ENCODE measurements at regions not wholly inside any gene's neighbourhood (a gene's known extent, or its start where the extent isn't known, plus 50 kb on each side); places are given as distances from the start of the nearest gene placed in this dataset.

GRCh38 chr2:70036290-70036689 is 51.0 kb upstream of the PCBP1 start:
- no peak for FAIRE-seq
- no peak for DNase-seq (ENCODE audit: insufficient read length, low spot score)
- TF ChIP-seq POLR2AphosphoS5 (IDR thresholded peaks at IDR 0.05; ENCODE audit: low read depth, low read length): no peak
- no peak for TF ChIP-seq POLR2A (IDR thresholded peaks at IDR 0.05; ENCODE audit: low read depth, low read length)
- TF ChIP-seq PAX5 (IDR thresholded peaks at IDR 0.05; ENCODE audit: insufficient read depth, low read length, severe bottlenecking): no peak
- no peak for TF ChIP-seq SPI1 (IDR thresholded peaks at IDR 0.05; ENCODE audit: low read depth, low read length)
- no peak for TF ChIP-seq POU2F2 (IDR thresholded peaks at IDR 0.05; ENCODE audit: low read depth, low read length)
- no peak for TF ChIP-seq TAF1 (IDR thresholded peaks at IDR 0.05; ENCODE audit: low read depth, low read length)

- DNase-seq (ENCODE audit: insufficient read length, low spot score): no peak
- FAIRE-seq: no peak
- no peak for TF ChIP-seq POU2F2 (IDR thresholded peaks at IDR 0.05; ENCODE audit: low read depth, low read length)
- TF ChIP-seq TAF1 (IDR thresholded peaks at IDR 0.05; ENCODE audit: low read depth, low read length): no peak
- TF ChIP-seq POLR2AphosphoS5 (IDR thresholded peaks at IDR 0.05; ENCODE audit: low read depth, low read length): no peak
- no peak for TF ChIP-seq POLR2A (IDR thresholded peaks at IDR 0.05; ENCODE audit: low read depth, low read length)
Observed at GRCh38 chr2:70035344-70035844, 51.9 kb upstream of the PCBP1 start.

DNA sequence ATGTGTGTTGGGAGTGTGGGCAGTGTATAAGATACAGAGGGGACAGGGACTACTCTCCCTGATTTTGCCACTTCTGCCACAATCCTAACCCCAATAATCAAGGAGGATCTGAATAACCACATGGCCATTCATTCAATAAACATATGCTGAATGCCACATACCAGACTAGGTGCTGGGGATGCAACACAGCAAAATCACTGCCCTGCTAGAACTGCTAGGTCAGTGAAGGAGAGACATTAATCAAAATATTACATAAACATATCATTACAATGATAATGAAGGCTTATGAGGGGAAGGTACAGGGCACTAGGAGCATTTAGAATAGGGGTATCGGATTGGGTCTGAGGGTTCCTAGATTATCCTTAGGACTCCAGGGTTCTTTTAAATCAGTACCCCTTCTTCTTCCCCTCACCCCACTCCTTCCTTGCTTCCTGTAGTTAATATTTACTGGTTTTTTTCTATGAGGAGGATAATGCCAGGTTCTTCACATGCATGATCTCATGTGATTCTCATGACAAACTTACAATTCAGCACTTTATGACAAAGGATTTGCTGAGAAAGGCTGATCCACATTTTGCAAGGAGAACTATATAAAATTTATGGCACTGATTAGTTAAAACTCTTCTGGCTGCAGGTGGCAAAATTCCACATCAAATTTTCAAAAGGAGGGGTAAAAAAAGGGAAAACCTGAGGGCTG is 56.4 kb upstream of the PCBP1 start:
- no peak for TF ChIP-seq TAF1 (IDR thresholded peaks at IDR 0.05; ENCODE audit: low read depth, low read length)
- TF ChIP-seq SPI1 (IDR thresholded peaks at IDR 0.05; ENCODE audit: low read depth, low read length): no peak
- TF ChIP-seq POU2F2 (IDR thresholded peaks at IDR 0.05; ENCODE audit: low read depth, low read length): no peak
- no peak for TF ChIP-seq PAX5 (IDR thresholded peaks at IDR 0.05; ENCODE audit: insufficient read depth, low read length, severe bottlenecking)
- TF ChIP-seq POLR2AphosphoS5 (IDR thresholded peaks at IDR 0.05; ENCODE audit: low read depth, low read length): no peak
- TF ChIP-seq POLR2A (IDR thresholded peaks at IDR 0.05; ENCODE audit: low read depth, low read length): no peak
- no peak for FAIRE-seq
- DNase-seq (ENCODE audit: insufficient read length, low spot score): no peak

DNA sequence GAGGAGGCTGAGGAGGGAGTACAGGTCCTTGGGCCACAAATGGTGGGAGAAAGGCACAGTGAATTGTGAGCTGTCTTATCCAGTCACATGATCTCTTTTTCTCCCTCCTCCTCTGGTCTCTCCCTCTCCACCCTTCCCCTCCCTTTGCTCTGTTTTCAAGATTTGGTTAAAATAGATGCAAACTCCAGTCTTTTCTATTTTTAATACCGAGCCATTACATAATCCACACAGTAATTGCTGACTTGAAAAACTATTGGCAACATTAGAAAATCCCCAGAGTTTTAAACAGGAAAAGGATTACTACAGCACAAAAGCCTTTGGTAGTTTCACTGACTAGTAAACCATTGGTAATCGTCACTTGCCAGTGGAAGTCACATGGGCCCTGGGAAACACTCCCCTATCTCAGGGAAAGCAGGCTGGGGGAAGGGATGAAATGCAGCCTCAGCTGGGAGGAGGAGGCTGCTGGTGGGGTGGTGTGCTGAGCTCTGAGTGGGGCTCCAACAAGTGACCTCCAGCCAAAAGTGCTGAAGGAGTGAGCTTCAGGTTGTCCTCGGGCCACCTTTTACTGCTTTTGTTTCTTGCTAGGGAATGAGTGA is 57.4 kb upstream of the PCBP1 start:
- FAIRE-seq (no peak), DNase-seq (ENCODE audit: insufficient read length, low spot score) (no peak)
- TF ChIP-seq TAF1 (IDR thresholded peaks at IDR 0.05; ENCODE audit: low read depth, low read length): no peak
- TF ChIP-seq PAX5 (IDR thresholded peaks at IDR 0.05; ENCODE audit: insufficient read depth, low read length, severe bottlenecking): no peak
- TF ChIP-seq SPI1 (IDR thresholded peaks at IDR 0.05; ENCODE audit: low read depth, low read length): no peak
- no peak for TF ChIP-seq POLR2AphosphoS5 (IDR thresholded peaks at IDR 0.05; ENCODE audit: low read depth, low read length)
- no peak for TF ChIP-seq POU2F2 (IDR thresholded peaks at IDR 0.05; ENCODE audit: low read depth, low read length)
- TF ChIP-seq POLR2A (IDR thresholded peaks at IDR 0.05; ENCODE audit: low read depth, low read length): no peak

- DNase-seq (ENCODE audit: insufficient read length, low spot score): no peak
- no peak for FAIRE-seq
Observed at GRCh38 chr2:70024284-70024683, 62.9 kb upstream of the ASPRV1 start.

DNA sequence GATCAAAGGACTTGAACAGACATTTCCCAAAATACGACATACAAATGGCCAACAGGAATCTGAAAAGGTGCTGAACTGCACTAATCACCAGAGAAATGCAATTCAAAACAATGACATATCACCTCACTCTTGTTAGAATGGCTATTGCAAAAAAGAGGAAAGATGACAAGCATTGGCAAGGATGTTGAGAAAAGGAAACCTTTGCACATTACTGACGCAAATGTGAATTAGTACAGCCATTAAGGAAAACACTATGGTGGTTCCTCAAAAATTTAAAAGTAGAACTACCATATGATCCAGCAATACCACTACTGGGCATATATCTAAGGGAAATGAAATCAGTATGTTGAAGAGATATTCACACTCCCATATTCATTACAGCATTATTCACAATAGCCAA is 57.7 kb upstream of the ASPRV1 start:
- no peak for FAIRE-seq
- TF ChIP-seq POLR2AphosphoS5 (IDR thresholded peaks at IDR 0.05; ENCODE audit: low read depth, low read length): no peak
- no peak for TF ChIP-seq PAX5 (IDR thresholded peaks at IDR 0.05; ENCODE audit: insufficient read depth, low read length, severe bottlenecking)
- TF ChIP-seq SPI1 (IDR thresholded peaks at IDR 0.05; ENCODE audit: low read depth, low read length): no peak
- no peak for TF ChIP-seq POU2F2 (IDR thresholded peaks at IDR 0.05; ENCODE audit: low read depth, low read length)
- TF ChIP-seq TAF1 (IDR thresholded peaks at IDR 0.05; ENCODE audit: low read depth, low read length): no peak
- TF ChIP-seq POLR2A (IDR thresholded peaks at IDR 0.05; ENCODE audit: low read depth, low read length): no peak
- no peak for DNase-seq (ENCODE audit: insufficient read length, low spot score)

More at GRCh38 chr2:70024284-70024683, 62.9 kb upstream of the ASPRV1 start:
- no peak for TF ChIP-seq POLR2AphosphoS5 (IDR thresholded peaks at IDR 0.05; ENCODE audit: low read depth, low read length)
- TF ChIP-seq SPI1 (IDR thresholded peaks at IDR 0.05; ENCODE audit: low read depth, low read length): no peak
- no peak for TF ChIP-seq PAX5 (IDR thresholded peaks at IDR 0.05; ENCODE audit: insufficient read depth, low read length, severe bottlenecking)
- TF ChIP-seq POLR2A (IDR thresholded peaks at IDR 0.05; ENCODE audit: low read depth, low read length): no peak
- TF ChIP-seq TAF1 (IDR thresholded peaks at IDR 0.05; ENCODE audit: low read depth, low read length): no peak
- TF ChIP-seq POU2F2 (IDR thresholded peaks at IDR 0.05; ENCODE audit: low read depth, low read length): no peak

GRCh38 chr2:70017962-70018361 is 56.5 kb upstream of the ASPRV1 start:
- FAIRE-seq (no peak), DNase-seq (ENCODE audit: insufficient read length, low spot score) (no peak)
- no peak for TF ChIP-seq TAF1 (IDR thresholded peaks at IDR 0.05; ENCODE audit: low read depth, low read length)
- TF ChIP-seq POLR2A (IDR thresholded peaks at IDR 0.05; ENCODE audit: low read depth, low read length): no peak
- no peak for TF ChIP-seq POU2F2 (IDR thresholded peaks at IDR 0.05; ENCODE audit: low read depth, low read length)
- no peak for TF ChIP-seq SPI1 (IDR thresholded peaks at IDR 0.05; ENCODE audit: low read depth, low read length)

DNA sequence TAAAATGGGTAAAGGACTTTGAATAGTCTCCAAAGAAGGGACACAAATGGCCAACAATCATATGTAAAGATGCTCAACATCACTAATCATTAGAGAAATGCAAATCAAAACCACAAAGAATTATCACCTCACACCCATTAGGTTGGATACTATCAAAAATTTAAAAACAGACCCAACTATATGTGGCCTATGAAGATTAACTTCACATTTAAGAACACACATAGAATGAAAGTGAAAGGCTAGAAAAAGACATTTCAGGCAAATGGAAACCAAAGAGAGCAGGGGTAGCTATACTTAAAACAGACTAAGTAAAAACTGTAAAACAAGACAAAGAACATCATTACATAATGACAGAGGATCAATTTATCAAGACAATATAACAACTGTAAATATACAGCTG is 53.5 kb upstream of the ASPRV1 start:
- no peak for TF ChIP-seq TAF1 (IDR thresholded peaks at IDR 0.05; ENCODE audit: low read depth, low read length)
- no peak for TF ChIP-seq PAX5 (IDR thresholded peaks at IDR 0.05; ENCODE audit: insufficient read depth, low read length, severe bottlenecking)
- TF ChIP-seq POU2F2 (IDR thresholded peaks at IDR 0.05; ENCODE audit: low read depth, low read length): no peak
- TF ChIP-seq SPI1 (IDR thresholded peaks at IDR 0.05; ENCODE audit: low read depth, low read length): no peak
- TF ChIP-seq POLR2AphosphoS5 (IDR thresholded peaks at IDR 0.05; ENCODE audit: low read depth, low read length): no peak
- no peak for TF ChIP-seq POLR2A (IDR thresholded peaks at IDR 0.05; ENCODE audit: low read depth, low read length)
- peak; percentile 5 for FAIRE-seq
- DNase-seq (ENCODE audit: insufficient read length, low spot score): no peak

- no peak for FAIRE-seq
- DNase-seq (ENCODE audit: insufficient read length, low spot score): no peak
- TF ChIP-seq POLR2A (IDR thresholded peaks at IDR 0.05; ENCODE audit: low read depth, low read length) (no peak), POU2F2 (IDR thresholded peaks at IDR 0.05; ENCODE audit: low read depth, low read length) (no peak), SPI1 (IDR thresholded peaks at IDR 0.05; ENCODE audit: low read depth, low read length) (no peak), TAF1 (IDR thresholded peaks at IDR 0.05; ENCODE audit: low read depth, low read length) (no peak), PAX5 (IDR thresholded peaks at IDR 0.05; ENCODE audit: insufficient read depth, low read length, severe bottlenecking) (no peak), POLR2AphosphoS5 (IDR thresholded peaks at IDR 0.05; ENCODE audit: low read depth, low read length) (no peak)
Observed at GRCh38 chr2:70012887-70013286, 51.5 kb upstream of the ASPRV1 start.
